ENCODE measurements at regions not wholly inside any gene's neighbourhood (a gene's known extent, or its start where the extent isn't known, plus 50 kb on each side); places are given as distances from the start of the nearest gene placed in this dataset.

GRCh38 chr10:78253063-78253853, 219.6 kb downstream of the RPS24 start:
- no peak for TF ChIP-seq CTCF (IDR thresholded peaks at IDR 0.05; ENCODE audit: low read depth, low read length)
- no peak overlapping the region for H3K4me3 ChIP-seq (ENCODE audit: low read depth, low read length)

GRCh38 chr10:78254013-78254412, 220.3 kb downstream of the RPS24 start:
- H3K4me3 ChIP-seq (ENCODE audit: low read depth, low read length), result no peak overlapping the region
- no peak for TF ChIP-seq CTCF (IDR thresholded peaks at IDR 0.05; ENCODE audit: low read depth, low read length)

DNA sequence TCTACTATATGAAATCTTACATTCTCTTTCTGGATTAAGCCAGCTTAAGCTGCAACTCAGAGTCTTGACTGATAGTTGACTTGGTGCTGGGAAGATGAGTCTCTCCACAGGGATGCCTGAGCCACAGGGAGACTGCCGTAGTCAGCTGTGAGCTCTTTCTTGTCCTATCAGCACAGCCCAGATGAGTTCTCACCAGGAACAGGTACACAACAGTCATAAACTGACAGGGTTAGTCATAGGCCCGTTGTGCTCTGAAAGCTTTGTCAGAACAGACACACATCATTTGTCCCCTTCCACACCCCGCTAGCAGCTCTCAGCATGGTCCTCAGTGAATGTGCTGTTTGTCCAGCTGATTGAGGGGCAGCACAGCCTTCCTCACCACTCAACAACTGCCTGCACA, 221.6 kb downstream of the RPS24 start:
- no peak overlapping the region for H3K4me3 ChIP-seq (ENCODE audit: low read depth, low read length)
- TF ChIP-seq CTCF (IDR thresholded peaks at IDR 0.05; ENCODE audit: low read depth, low read length), result no peak

GRCh38 chr10:78255796-78256638, 222.4 kb downstream of the RPS24 start:
- TF ChIP-seq CTCF (IDR thresholded peaks at IDR 0.05; ENCODE audit: low read depth, low read length), result no peak
- H3K4me3 ChIP-seq (ENCODE audit: low read depth, low read length), result no peak overlapping the region

DNA sequence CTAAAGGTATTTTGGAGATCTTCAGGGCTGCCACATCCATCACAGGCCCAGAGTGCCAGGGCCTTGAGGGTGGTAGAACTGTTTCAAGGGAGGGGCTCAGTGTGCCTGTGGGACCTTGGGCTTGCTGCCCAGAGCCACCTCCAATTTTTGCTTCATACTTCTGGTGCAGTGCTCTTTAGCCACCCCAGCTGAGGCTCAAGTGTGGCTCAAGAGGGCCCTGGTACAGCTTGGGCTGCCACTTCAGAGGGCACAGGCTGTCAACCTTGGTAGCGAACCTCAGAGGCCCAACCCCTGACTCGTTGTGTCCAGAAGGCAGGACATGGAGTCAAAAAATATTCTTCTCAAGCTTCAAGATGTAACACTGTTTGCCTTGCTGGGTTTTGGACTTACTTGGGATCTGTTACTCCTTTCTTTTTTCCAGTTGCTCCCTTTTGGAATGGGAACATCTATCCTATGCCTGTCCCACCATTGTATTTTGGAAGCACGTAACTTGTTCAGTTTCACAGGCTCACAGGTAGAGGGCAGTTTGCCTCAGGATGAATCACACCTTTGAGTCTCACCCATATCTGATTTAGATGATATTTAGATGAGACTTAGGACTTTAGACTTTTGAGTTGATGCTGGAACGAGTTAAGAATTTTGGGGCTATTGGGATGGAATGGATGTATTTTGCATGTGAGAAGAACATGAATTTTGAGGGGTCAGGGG, 224.8 kb downstream of the RPS24 start:
- TF ChIP-seq CTCF (IDR thresholded peaks at IDR 0.05; ENCODE audit: low read depth, low read length), result no peak
- H3K4me3 ChIP-seq (ENCODE audit: low read depth, low read length), result no peak overlapping the region

DNA sequence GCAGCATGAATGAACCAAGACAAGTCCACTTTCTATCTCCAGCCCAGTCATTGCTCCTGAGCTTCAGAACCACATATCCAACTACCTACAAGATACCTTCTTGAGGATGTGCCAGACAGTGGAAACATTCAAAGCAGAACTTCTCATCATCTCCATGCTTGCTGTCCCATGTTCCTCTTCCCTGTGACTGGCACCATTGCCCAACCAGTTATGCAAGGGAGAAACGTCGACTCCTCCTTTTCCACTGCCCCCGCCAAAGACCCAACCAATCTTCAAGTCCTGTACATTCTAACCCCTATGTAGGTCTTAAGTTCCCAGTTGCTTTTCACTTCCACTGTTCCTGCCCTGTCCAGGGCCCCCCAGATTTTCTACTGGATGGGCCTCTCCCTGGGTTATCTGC, 225.7 kb downstream of the RPS24 start:
- H3K4me3 ChIP-seq (ENCODE audit: low read depth, low read length), result no peak overlapping the region

More for the DNA sequence above, 225.7 kb downstream of the RPS24 start:
- TF ChIP-seq CTCF (IDR thresholded peaks at IDR 0.05; ENCODE audit: low read depth, low read length), result no peak
